Fibroblast of the conjunctiva (primary cell): ENCODE measurements at regions not wholly inside any gene's neighbourhood (a gene's known extent, or its start where the extent isn't known, plus 50 kb on each side); places are given as distances from the start of the nearest gene placed in this dataset.

Experiments
- DNase-seq: peaks from one replicate; pipeline ENCODE4 v3.0.0-alpha.2; 2010; ENCODE audit warnings: low read depth

- no peak for DNase-seq
These were observed 75.0 kb downstream of the PTPDC1 start for GRCh38 chr9:94159069-94159939.

GRCh38 chr9:94160594-94161501, 76.6 kb downstream of the PTPDC1 start:
- no peak for DNase-seq

- DNase-seq = no peak
These were observed 77.4 kb downstream of the PTPDC1 start for GRCh38 chr9:94161673-94162072.

- DNase-seq = no peak
These were observed 80.7 kb downstream of the PTPDC1 start for GRCh38 chr9:94164806-94165549.

- DNase-seq = peak; percentile 98
These were observed 81.5 kb downstream of the PTPDC1 start for GRCh38 chr9:94165592-94166235.

- peak; percentile 98 for DNase-seq
These were observed 82.1 kb downstream of the PTPDC1 start for GRCh38 chr9:94166236-94166975.

- DNase-seq = no peak
These were observed 82.7 kb downstream of the PTPDC1 start for GRCh38 chr9:94166976-94167346.

- DNase-seq = no peak
These were observed 83.2 kb downstream of the PTPDC1 start for GRCh38 chr9:94167376-94167890.

GRCh38 chr9:94168203-94169000, 84.1 kb downstream of the PTPDC1 start:
- no peak for DNase-seq

- no peak for DNase-seq
These were observed 85.7 kb downstream of the PTPDC1 start for GRCh38 chr9:94169968-94170367.

GRCh38 chr9:94173632-94174031, 85.5 kb upstream of the ZNF169 start:
- no peak for DNase-seq

- DNase-seq = no peak
These were observed 84.9 kb upstream of the ZNF169 start for GRCh38 chr9:94174164-94174563.

GRCh38 chr9:94175669-94176068, 83.4 kb upstream of the ZNF169 start:
- DNase-seq = no peak

GRCh38 chr9:94176608-94177007, 82.5 kb upstream of the ZNF169 start:
- DNase-seq = no peak

- no peak for DNase-seq
These were observed 80.2 kb upstream of the ZNF169 start for GRCh38 chr9:94178927-94179326.

- no peak for DNase-seq
These were observed 77.5 kb upstream of the ZNF169 start for GRCh38 chr9:94181408-94182181.

GRCh38 chr9:94182532-94182931, 76.6 kb upstream of the ZNF169 start:
- no peak for DNase-seq

GRCh38 chr9:94183240-94183999, 75.7 kb upstream of the ZNF169 start:
- DNase-seq = no peak
